ENCODE measurements at regions not wholly inside any gene's neighbourhood (a gene's known extent, or its start where the extent isn't known, plus 50 kb on each side); places are given as distances from the start of the nearest gene placed in this dataset.

DNA sequence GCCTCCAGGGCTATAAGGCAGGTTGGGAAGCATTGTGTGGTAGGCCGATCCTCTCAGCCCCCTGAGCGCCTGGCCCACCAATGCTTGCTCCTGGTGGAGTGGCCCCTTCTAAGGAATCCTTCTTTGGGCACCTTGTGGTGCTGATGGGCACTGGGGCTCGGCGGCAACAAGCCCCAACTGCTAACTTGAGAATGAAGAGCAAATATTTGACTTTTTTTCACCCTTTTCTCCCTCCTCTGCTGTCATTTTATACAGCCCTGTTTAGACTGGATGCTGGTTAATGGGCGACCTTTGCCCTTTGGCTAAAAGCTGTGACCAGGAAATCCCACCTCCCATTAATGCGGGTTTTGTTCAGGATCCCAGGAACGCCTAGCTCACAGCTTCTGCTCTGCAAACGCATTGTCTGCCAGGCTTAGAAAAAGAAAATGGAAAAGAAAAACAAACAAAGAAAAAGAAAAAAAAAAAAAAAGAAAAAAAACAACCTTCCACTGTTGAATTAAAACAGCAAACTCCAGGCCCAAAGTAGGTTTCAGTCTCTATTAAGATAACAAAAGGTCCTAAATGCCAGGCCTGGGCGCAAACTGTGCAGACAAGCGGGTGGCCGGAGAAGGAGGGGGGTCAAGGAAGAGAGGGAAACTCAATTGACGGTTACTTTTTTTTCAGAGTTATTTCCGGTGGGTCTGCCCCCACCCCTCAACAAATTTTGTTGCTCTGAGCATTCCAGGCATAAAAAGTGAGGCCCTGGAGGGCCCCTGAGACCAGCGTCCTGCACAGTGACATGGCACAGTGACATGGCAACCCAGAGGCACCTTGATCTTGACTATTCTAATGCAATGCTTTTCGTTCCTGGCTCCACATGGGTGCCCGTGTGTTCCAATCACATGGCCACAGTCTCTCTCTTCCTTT is 301.4 kb downstream of the MAF start:
- DNase-seq (ENCODE audit: low read depth in 2 of 2), result no peak

GRCh38 chr16:79298476-79298875 is 302.1 kb downstream of the MAF start:
- DNase-seq (ENCODE audit: low read depth in 2 of 2), result no peak

DNA sequence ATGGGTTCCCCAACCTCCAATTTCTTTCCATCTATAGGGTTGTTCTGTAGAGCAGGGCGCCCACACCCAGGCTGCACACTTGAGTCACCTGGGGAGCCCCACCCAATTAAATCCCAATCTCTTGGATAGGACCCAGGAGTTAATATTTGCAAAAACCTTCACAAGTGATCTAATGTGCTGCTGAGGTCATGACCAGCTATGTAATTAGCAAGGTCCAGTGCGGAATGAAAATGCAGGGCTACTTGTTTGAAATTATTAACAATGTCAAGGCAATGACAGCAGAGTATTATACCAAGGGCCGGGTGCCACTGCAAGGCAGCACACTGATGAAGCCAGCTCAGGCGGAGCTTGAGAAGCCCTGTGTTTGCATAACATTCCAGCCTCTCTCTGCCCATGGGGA is 302.7 kb downstream of the MAF start:
- no peak for DNase-seq (ENCODE audit: low read depth in 2 of 2)

DNA sequence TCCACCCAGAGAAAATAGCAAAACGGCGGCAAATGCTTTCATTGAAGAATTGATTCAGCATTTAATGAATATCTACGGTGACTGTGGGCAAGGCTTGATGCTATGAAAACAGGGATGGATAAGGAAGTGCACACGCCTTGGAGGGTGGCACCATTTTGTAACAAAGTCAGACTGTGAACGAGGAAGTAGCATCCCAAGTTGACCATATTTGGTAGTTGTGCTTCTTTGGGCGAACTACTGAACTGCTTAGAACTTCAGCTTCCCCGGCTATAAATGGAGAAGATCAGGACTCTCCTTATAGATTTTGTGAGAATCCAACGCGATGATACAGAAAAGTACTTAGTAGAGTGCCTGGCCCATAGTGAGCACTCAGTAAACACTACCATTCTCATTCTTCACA is 303.2 kb downstream of the MAF start:
- DNase-seq (ENCODE audit: low read depth in 2 of 2), result no peak

DNA sequence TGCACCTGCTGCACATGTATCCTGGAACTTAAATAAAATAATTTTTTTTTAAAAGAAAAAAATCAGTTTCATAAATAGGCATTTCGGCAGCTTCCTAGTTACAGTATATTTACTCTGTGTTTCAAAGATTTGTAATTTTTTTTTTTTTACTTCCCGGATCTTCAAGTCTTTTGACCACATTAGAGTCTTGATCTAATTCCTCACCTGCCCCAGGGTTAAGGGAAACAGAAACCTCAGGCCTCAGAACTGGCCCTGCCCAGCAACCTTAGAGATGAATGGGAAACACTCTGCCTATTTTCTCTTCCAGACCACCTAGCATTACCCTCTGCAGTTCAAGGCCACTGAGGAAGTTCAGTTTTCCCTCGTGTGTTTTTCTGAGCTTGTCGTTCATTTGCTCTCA is 304.0 kb downstream of the MAF start:
- no peak for DNase-seq (ENCODE audit: low read depth in 2 of 2)

DNA sequence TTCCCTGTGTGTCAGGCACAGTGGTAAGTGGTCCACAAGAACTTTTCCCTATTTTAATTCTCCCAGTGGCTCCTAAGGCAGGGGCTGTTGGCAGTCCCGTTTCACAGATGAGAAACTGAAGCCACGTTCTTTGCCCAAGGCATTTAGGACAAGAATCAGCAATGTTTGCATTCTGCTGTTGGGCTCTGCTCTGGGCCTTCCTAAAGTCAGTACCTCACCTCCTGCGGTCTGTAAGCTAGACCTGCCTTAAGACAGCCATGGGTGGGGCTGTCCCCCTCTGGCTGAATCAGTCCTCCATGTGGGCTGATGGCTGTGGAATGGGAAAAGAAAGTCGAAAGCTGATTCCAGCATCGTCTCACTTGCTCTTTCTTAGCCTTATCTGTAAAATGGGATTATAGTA is 304.8 kb downstream of the MAF start:
- DNase-seq (ENCODE audit: low read depth in 2 of 2), result no peak

- DNase-seq (ENCODE audit: low read depth in 2 of 2), result no peak
Observed at GRCh38 chr16:79295162-79295561, 305.4 kb downstream of the MAF start.

- DNase-seq (ENCODE audit: low read depth in 2 of 2), result no peak
Observed at GRCh38 chr16:79294568-79294967, 306.0 kb downstream of the MAF start.

DNA sequence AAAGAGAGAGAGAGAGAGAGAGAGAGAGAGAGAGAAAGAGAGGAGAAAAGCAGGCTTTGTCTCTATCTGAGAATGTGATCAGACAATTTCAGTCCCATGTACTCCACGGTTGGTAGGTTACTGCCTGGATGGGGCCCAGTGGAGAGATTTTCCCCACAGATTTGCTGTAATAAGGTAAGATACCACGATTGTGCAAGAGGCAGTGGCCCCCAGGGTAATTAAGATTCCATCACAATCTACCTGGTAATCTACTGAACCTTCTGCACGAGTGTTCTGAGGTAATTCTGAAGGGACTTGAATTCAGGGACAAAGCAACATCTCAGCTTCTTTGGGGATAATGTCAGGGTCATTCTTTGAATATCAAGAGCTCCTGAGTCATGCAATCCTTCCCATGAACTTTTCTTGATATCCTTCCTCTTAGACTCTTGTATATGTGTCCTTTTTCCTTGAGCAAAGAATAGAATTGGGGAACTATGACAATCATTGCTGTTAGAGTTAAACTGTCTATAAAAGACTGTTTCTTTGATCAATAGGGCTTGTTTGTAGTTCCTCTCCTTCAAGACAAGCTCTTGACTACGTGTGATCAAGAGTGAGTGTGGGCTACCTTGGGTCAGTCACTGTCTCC is 306.6 kb downstream of the MAF start:
- no peak for DNase-seq (ENCODE audit: low read depth in 2 of 2)

DNA sequence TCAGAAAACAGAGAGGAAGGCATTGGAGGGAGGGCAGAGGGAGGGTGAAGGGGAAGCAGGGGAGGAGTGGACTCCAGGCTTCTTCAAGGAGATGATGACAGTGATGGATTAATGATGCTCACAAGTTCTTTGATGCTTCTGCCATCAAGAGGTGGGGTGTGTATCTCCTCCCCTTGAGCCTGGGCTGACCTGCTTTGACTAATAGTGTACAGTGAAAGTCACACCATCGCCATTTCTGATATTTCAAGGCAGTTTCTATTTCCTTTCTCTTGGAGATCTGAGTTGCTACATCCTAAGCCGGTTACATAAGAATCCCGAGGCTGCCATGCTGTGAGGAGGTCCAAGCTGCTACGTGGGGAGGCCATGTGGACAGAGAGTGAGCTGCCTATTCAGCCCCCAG is 312.5 kb downstream of the MAF start:
- no peak for DNase-seq (ENCODE audit: low read depth in 2 of 2)

DNA sequence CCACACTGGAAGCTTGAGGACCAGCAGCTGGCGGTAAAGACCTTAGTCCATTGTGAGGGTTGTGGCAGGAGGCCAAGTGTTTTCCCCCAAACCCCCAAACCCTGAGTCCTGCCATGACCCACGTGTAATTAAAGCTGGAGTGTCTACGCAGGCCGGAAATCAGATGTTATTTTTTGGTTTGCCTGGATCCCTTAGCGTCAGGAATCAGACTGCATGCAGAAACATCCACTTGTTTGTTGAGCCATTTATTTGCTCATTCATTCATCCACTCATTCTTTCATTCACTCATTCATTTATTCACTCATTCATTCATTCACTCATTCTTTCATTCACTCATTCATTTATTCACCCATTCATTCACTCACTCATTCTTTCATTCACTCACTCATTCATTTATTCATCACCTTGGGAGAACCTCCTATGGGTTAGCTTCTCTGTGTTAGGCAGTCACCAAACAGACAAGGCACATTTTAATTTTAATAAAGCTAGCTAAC is 313.1 kb downstream of the MAF start:
- DNase-seq (ENCODE audit: low read depth in 2 of 2), result no peak

DNA sequence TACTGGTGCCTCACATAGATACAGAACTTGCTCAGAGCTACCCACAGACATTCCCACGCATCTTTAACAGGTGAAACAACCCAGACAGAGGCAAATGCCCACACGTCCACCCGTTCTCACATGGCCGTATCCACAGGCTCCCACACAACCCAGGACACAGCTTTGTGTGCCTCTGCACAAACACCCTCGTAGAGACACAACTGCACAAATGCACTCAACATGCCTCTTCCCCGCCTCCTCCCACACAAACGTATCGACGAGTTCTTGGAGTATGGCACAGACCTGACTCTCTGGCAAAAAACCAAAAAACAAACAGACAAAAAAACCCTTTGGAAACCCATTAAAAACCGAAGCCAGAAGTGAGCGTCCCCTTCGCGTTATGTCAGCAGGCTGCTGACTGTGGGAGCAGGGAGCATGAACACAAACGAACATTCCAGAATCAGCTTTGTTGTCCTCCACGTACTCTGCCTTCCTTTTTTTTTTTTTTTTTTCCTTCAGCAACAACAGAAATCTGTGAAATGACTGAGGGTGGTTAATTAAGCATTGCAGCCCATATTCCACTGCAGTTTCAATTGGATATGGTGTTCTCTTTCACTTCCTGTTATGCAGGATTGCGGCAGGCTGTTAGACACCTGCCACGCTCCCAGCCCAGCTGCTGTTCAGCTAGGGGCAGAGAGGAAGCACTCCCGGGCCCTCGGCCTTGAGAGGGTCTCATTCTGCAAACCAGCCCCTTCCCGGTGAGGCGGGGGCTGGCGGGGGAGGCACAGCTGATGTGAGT is 313.7 kb downstream of the MAF start:
- DNase-seq (ENCODE audit: low read depth in 2 of 2), result peak in 1 of 2 donors; percentile 40

DNA sequence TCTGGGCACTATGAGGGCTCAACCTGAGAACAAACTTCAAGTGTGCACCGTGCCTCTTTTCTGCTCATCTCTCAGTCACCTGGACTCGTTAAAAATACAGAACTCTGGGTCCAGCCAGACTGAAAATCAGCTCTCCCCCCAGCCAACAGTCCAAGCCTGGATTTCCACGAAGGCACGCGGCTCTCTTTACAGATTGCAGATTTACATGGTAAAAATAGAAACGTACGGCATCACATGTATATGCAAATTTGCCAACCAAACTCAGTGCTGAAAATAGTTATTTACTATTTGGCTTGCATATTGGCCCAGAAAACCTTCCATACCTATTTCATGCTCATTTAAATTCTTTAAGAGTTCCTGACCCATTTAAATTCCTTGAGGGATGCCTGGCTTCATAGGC is 315.8 kb downstream of the MAF start:
- no peak for DNase-seq (ENCODE audit: low read depth in 2 of 2)

DNA sequence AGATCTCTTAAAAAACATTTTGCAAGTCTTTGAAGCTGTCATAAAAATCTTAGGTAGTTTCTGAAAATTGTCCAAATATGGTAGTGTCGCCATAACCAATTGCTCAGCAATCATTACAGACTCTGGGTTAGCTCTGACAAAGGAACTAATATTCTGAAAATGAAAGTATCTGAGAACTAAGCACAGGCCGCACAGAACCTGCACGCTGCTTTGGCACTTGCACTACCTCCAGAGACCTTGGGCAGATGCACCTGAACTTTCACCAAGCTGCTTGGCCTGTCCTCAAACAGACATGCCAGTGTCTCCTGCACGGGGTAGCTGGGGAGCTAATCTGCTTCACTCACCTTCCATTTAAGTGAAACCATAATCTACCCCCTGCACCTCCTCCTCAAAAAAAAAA is 317.0 kb downstream of the MAF start:
- no peak for DNase-seq (ENCODE audit: low read depth in 2 of 2)

DNA sequence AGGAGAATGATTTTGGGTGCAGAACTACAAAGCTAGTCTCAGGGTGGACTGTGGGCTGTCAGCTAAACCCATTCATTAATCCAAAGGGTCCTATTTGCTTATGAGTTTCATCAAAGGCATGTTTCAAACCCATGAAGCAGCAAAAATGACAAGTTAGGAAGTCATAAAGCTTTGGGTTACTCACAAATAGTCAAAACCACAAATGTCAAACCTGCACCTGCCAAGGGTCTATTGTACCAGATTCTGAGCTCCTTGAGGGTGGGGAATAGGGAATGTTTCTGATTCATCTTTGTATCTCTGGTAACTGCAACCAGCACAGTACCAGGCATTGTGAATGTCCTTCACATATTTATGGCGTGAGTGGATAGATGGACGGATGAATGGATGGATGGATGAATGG is 317.7 kb downstream of the MAF start:
- DNase-seq (ENCODE audit: low read depth in 2 of 2), result no peak

DNA sequence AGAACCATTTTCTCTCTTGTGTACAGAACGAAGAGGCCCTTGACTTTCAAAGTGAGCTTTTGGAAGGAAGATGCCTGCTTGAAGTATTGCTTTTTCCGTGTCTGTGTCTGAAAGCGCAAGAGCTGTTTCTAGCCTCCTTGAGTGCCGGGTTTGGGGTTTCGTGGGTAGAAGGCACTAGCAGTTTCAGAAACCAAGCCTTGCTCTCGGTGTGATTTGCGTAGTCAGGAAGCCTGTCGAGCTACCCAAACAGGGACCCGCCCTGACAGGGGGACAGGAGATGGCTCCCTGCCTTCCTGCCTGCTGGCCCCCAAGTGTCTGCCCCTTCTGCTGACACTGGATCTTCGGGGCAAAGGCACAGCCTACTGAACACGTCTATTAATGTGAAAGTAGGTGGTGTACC is 322.0 kb downstream of the MAF start:
- DNase-seq (ENCODE audit: low read depth in 2 of 2), result peak; percentile 40 to 70

DNA sequence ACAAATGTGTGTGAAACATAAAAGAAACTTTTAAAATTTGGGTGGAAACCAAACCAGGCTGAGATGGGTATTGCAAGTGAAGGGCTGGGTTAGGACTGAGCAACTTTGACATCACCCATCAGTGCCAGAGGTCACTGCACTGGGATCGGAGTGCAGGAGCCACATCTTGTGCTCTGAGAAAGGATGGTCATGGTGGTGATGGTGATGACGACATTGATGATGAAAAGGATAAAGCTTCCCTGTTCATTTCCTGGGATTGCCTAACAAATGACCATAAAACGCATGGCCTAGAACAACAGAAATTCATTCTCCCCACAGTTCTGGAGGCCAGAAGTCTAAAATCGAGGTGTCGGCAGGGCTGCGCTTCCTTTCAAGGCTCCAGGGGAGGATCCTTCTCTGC is 324.0 kb downstream of the MAF start:
- DNase-seq (ENCODE audit: low read depth in 2 of 2), result no peak

GRCh38 chr16:79274264-79274663 is 326.3 kb downstream of the MAF start:
- no peak for DNase-seq (ENCODE audit: low read depth in 2 of 2)

DNA sequence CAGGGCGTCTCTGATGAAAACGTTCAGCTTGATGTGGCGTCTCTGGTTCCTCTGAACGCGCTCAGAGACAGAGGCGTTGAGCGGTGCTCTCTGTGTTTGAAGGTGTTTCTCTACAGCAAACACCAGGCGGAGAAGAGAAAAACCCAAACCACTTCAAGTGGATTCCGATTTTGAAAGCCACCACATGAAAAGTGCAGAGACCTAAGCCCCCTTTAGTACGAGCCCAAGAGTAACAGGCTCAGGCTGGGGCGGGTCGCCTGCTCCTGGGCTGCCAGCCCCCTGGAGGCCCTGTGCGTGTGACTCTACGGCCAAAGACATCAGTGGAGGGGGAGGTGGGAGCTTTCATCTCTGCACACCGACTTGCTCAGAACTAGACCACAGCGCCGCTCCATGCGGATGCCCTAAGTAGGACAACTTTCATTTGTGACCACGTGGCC is 328.4 kb downstream of the MAF start:
- DNase-seq (ENCODE audit: low read depth in 2 of 2), result peak; percentile 58 to 64

DNA sequence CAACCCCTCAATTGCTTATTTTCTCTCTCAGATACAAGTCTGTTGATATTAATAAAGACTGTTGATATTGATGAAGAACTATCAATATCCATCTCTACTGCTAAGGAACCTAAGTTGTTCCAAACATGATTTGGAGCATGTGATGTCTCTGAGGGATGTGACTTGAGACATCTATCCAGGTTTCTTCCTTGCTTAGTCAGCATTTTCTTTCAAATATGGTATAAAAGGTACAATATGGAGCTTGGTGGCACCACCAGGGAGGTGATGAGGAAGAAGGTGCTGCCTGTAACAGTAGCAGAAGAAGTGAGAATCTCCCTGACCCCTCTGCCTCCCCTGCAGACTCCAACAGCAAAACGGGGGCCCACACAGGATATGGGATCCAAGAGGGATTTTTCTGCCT is 329.0 kb downstream of the MAF start:
- DNase-seq (ENCODE audit: low read depth in 2 of 2), result no peak

DNA sequence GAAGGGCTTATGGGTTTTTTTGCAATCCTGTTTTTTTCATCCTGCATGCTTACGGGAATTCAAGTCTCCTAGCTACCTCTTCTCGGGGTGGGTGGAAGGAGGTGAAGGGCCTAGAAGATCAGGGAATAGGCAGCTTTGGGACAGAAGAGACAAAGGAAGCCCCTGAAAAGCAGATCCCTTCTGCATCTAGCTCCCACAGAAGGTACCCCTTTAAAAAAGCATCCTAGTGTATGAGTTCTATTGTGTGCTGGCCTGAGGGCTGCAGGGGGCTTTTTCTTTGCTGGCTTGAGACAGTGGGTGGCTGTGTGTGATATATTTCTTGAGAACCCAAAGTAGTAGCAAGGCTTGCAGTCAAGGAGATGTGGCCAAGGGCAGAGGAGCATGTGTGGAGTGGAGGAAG is 330.5 kb downstream of the MAF start:
- DNase-seq (ENCODE audit: low read depth in 2 of 2), result no peak

DNA sequence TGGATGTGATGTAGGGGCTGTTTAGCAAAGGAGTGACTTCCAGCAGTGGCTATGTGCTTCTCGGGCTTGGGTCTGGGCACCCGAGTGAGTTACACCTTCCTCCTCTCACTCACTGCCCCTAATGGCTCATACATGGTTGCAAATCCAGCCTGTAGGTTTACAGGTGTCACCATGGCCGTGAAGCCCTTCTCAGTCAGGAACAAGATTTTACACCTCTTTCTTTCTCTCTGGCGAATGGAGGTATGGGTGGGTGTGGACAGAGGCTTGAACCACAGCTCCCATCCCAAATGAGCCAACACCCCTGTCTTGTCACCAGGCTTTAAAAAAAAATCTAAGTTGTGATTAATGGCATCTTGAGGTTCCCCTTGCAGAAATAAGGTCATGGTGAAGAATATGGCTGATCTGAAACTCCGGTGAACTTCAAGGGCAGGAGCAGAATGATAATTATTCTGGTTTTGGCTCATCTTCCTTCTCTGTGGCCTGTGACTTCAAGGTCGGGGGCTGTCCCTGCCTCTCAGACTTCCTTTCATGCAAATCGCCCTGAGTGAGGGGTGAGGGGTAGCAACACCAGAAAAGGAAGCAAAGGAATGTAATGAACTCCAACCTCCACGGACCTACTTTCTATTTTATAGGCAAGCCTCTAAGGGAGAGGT is 331.2 kb downstream of the MAF start:
- DNase-seq (ENCODE audit: low read depth in 2 of 2), result peak; percentile 51 to 78

Data from stimulated activated CD4-positive, alpha-beta T cell treated with anti-CD3 and anti-CD28 coated beads, Interleukin-4, amount 100 ng/mL, for 48 hours (primary cell).